RPMI8226 (cell line): ENCODE measurements at regions not wholly inside any gene's neighbourhood (a gene's known extent, or its start where the extent isn't known, plus 50 kb on each side); places are given as distances from the start of the nearest gene placed in this dataset.
"Not testable (repeated sequence)": the region's sequence is repeated elsewhere in the genome, so short reads cannot be mapped to it uniquely, and the experiment has no call there.

ENCODE experiments used
- DNase-seq: peaks from one replicate; pipeline ENCODE4 v3.0.0-alpha.2; 2015

DNA sequence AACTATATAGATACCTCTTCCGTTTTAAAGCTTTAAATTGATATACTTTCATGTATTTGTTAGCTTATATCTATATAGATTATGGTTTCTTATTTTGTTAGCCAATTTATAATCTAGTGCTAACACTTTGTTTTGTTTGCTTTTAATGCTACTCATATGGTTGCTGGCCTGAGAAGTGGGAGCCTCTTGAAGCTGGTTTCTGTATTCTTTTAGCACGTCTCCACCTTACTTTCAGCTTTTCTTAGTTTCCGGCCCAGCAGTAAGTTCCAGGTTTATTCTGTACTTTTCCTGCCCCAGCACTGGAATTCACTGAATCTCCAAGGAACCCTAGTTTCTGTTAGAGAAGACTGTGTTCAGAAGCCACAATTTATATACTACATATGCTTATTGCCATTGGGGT, 458.9 kb downstream of the PRR16 start:
- no peak for DNase-seq

GRCh38 chr5:120926471-120926870, 462.4 kb downstream of the PRR16 start:
- no peak for DNase-seq

GRCh38 chr5:120927950-120928530, 463.9 kb downstream of the PRR16 start:
- DNase-seq, result no peak

DNA sequence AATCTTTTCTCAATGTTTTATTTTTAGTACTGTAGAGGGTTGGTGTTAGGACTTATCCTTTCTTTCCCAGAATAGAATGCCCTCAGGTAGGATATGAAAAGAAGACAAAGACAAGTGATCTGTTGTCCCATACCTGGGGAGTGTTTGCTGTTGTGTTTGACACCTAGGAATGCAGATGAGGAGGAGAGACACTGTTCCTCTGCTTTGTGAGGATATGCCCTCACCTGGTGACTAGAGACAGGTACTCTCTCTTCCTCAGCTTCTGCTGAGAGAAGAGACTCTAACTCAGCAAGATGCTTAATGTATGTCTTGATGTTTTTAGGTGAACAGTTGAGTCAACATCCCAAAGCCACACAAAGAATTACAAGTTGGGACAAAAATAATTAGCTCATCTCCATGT, 468.4 kb downstream of the PRR16 start:
- DNase-seq, result no peak

DNA sequence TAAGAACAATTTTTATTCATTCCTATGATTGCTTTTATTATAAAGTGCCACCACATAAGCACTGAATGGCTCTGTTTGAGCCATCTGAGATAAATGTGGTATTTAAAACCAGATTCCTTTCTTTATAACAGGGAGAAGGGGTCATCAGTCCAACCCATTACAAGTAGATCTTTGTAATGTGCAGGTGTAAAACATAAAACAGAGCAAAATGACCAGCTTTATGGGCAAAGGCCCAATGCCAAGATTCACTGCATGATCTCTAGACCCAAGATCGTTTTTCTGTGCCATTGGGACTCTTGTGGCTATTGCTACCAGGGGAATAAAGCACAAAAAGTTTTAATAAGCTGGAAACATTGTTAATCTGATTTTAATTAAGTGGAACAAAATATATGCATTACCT, 469.9 kb downstream of the PRR16 start:
- DNase-seq, result no peak

DNA sequence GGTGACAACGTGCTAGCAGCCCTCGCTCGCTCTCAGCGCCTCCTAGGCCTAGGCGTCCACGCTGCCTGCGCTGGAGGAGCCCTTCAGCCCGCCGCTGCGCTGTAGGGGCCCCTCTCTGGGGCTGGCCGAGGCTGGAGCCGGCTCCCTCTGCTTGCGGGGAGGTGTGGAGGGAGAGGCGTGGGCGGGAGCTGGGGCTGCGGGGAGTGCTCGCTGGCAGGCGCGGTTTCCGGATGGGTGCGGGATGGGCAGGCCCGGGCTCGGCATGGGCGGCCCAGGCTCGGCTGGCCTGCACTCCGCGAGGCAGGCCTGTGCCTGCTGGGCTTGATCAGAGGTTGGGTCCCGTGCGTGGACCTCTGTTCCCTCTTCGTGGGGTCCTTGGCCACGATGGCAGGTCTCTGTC, 472.6 kb downstream of the PRR16 start:
- no peak for DNase-seq

DNA sequence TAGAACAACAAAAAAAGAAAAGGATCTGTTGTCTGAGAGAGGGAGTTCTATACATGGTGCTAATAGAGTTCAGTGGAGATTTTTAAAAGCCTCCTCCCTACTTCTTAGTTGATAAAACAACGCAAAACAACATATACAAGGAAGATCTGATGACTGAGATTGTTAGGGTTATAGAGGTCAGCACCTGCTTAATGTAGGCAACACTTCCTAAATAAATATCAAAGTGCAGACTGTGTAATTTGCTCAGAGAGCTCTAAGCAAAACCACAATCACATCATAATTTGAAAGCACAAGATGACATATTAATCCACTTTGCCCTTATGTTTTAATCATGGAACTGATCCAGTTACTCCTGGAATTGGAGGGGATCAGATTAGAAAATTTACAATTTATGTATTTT, 474.5 kb downstream of the PRR16 start:
- DNase-seq, result no peak

- DNase-seq, result no peak
Observed at GRCh38 chr5:120942596-120943350, 478.7 kb downstream of the PRR16 start.

- DNase-seq, result not testable (repeated sequence)
Observed at GRCh38 chr5:120949596-120949995, 485.5 kb downstream of the PRR16 start.

- DNase-seq, result not testable (repeated sequence)
Observed at GRCh38 chr5:120953445-120953844, 489.3 kb downstream of the PRR16 start.

- DNase-seq, result no peak
Observed at GRCh38 chr5:120954255-120954654, 490.2 kb downstream of the PRR16 start.

GRCh38 chr5:120955795-120956194, 491.7 kb downstream of the PRR16 start:
- DNase-seq, result no peak

GRCh38 chr5:120958877-120959485, 494.9 kb downstream of the PRR16 start:
- DNase-seq, result no peak

DNA sequence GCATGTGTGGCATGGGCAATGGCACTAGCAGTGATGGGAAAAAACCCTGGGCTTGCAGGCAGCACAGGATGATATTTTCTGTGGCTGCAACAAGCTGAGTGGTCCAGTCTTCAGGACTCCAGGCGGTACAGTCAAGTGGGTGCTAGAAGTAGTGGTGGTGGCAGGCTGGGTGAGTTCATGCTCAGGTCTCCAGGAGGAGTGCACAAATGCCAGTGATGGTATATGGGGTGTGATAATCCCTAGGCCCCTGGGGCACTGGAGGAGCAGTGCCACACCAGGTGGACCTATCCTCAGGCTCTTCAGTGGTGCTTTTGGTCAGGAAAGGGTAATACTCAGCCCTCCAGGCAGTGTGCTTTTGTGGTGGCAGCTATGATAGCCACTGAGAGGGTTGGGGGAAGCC, 496.4 kb downstream of the PRR16 start:
- DNase-seq, result no peak

- no peak for DNase-seq
Observed at GRCh38 chr5:120967366-120967765, 503.3 kb downstream of the PRR16 start.

GRCh38 chr5:120974690-120975089, 510.6 kb downstream of the PRR16 start:
- DNase-seq, result no peak

- DNase-seq, result no peak
Observed at GRCh38 chr5:120982351-120982750, 518.3 kb downstream of the PRR16 start.

DNA sequence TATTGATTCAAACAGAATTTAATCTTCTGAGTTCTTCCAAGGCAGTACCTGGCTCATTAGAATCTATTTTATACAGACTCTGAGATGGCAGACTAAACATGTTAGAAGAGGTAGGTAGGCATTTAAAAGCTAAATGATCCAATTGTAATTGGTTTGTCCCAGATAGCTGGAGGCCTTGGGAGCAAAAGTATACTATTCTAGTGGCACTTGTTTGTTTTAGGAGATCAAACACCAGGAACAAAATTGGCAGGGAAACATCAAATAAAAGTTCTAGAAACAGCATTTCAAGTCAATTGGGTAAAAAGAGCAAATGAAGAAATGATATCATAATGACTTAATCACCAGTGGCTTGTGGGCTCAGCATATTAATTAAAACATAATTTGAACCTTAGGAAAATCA, 521.4 kb downstream of the PRR16 start:
- DNase-seq, result no peak

DNA sequence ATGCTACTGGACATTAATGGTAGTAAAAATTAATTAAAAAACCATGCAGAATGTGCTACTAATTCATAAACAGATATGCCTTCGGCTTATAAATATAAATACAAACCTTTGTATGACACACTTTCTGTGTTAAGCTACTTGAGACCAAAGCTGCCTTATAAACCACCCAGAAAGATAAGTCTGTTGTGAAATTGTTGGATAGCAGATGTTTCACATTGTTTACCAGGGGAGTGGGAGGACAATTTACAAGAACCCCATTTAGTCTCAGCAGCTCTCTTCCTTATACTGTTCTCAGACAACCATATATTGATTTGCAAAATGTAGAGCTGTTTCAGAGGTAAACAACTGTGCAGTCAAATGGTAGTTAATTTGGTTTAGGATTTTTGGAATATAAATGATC, 524.4 kb downstream of the PRR16 start:
- no peak for DNase-seq

DNA sequence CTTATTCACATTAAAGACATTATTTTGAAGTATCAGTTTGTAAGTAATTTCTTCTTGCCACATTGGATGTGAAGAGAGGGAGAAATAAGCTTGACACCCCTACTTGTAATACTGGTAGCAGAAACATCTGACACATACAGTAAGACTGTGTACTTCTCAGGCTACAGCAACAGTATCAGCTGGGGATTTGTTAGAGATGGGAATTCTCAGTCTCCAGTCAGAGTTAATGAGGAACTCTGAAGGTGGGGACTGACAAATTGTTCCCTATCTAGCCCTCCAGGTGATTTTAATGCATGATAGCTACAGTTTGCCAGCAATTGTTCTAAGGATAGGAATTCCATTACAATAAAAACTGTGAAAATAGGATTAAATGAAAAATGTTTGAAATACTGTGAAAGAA, 524.8 kb downstream of the PRR16 start:
- DNase-seq, result no peak

GRCh38 chr5:120991569-120991968, 527.5 kb downstream of the PRR16 start:
- DNase-seq, result no peak

DNA sequence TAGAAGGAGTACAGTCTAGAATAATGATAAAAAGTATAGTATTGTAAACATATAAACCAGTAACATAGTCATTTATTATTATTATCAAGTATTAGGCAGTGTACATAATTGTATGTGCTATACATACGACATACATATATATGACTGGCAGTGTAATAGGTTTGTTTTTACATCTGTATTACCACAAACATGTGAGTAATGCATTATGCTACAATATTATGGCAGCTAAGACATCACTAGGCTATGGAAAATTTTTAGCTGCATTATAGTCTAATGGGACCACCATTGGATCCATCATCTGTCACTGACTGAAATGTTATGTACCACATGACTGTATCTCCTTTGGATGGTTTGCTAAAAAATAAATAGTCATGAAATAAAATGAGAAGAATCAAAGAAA, 530.0 kb downstream of the PRR16 start:
- no peak for DNase-seq

DNA sequence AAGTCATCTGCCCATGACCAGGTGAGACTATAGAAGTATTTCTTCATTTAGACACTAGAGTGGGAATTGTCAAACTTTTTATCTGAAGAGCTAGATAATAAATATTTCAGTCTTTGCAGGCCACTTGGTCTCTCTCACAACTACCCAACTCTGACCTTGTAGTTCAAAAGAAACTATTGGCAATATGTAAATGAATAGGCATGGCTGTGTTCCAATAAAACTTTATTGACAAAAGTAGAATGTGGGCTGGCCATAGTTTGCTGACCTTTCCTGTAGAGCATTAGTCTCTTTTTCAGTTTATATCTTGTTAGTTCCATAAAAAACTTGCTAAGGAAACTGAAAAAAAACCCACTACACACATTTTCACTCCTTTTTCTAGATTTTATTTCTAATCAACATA, 535.5 kb downstream of the PRR16 start:
- no peak for DNase-seq

GRCh38 chr5:121006217-121006616, 542.1 kb downstream of the PRR16 start:
- no peak for DNase-seq

DNA sequence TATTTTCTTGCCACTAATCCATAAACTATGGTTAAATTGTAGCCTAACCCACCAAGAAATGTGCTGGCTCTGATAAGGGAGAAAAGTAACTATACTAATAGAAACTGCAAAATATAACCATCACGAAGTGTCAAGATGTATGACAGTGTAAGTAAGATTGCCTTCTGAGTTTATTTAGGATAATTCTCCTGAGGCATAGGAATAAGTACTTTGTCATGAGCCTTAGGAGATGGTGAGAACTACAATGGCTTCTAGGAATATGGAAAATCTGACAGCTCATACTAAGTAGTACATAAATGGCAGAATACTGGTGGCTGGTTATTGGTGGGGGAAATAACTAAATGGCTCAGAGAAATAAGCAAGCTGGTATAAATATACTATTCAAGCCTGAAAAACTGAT, 543.9 kb downstream of the PRR16 start:
- no peak for DNase-seq
